ENCODE measurements at regions not wholly inside any gene's neighbourhood (a gene's known extent, or its start where the extent isn't known, plus 50 kb on each side); places are given as distances from the start of the nearest gene placed in this dataset.

DNA sequence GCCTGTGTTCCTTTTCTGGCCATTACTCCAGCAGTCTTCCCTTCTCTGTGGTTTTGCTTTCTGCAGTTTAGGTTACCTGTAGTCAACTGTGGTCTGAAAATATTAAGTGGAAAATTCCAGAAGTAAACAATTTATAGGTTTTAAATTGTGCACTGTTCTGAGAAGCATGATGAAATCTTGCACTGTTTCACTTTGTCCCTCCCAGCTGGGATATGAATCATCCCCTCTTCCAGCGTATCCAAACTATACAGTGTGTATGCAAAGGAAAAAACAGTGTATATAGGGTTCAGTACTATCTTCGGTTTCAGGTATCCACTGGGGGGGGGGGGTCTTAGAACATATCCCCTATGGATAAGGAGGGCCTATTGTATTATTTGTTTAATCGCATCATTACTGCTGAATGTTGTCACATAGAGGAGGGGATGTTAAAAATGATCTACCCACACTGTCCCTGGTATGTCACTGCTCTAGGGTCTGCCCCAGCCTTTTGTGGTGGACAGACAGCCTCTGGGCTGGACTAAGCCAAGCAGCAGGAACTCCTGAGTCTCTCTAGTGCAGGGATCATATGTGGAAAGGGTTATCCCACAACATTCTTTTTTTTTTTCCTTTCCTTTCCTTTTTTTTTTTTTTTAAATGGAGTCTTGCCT is 109.1 kb upstream of the MAX start:
- Mint-ChIP-seq H3K27me3 (peaks cover 7% of the 10 kb centered on the region), H3K4me1 (ENCODE audit: low read depth) (peaks cover 14% of the 10 kb centered on the region), H3K9me3 (ENCODE audit: low read depth) (no peaks in the 10 kb centered on the region), H3K36me3 (ENCODE audit: insufficient read depth) (no peaks in the 10 kb centered on the region), H3K4me3 (ENCODE audit: low read depth) (no peak overlapping the region), H3K27ac (no peak overlapping the region)
- DNase-seq (ENCODE audit: low spot score, unreplicated experiment), result no peak
- TF ChIP-seq CTCF (IDR thresholded peaks at IDR 0.05; ENCODE audit: unreplicated experiment), result no peak

GRCh38 chr14:65213316-65213715 is 111.0 kb upstream of the MAX start:
- DNase-seq (ENCODE audit: low spot score, unreplicated experiment), result no peak
- Mint-ChIP-seq H3K27me3 (peaks cover 15% of the 10 kb centered on the region), H3K36me3 (ENCODE audit: insufficient read depth) (no peaks in the 10 kb centered on the region), H3K9me3 (ENCODE audit: low read depth) (no peaks in the 10 kb centered on the region), H3K4me3 (ENCODE audit: low read depth) (no peak overlapping the region), H3K4me1 (ENCODE audit: low read depth) (peaks cover 14% of the 10 kb centered on the region), H3K27ac (peak overlapping the region; percentile 17)
- no peak for TF ChIP-seq CTCF (IDR thresholded peaks at IDR 0.05; ENCODE audit: unreplicated experiment)

DNA sequence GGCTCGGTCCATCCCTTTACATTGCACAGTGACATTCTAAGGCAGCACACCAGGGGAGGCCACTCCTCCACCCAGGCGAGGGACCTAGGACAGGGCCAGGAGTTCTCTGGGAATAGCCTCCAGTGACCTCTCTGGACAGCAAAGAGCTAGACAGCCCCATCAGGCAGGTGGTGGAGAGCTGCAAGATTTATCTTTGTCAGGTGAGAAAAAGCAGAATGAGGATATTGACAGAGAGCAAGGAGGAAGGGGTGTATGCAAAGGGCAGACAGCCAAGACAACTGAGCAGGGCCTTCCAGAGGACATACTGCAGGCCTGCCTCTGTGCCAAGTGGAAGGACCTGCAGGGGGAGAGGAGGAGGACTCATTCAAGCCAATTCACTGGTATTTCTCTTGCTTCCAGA is 112.4 kb upstream of the MAX start:
- Mint-ChIP-seq H3K27me3 (peaks cover 11% of the 10 kb centered on the region), H3K4me3 (ENCODE audit: low read depth) (no peak overlapping the region), H3K27ac (no peak overlapping the region), H3K4me1 (ENCODE audit: low read depth) (peaks cover 14% of the 10 kb centered on the region), H3K9me3 (ENCODE audit: low read depth) (no peaks in the 10 kb centered on the region), H3K36me3 (ENCODE audit: insufficient read depth) (no peaks in the 10 kb centered on the region)
- no peak for TF ChIP-seq CTCF (IDR thresholded peaks at IDR 0.05; ENCODE audit: unreplicated experiment)
- no peak for DNase-seq (ENCODE audit: low spot score, unreplicated experiment)

- Mint-ChIP-seq H3K4me1 (ENCODE audit: low read depth) (peaks cover 5% of the 10 kb centered on the region), H3K4me3 (ENCODE audit: low read depth) (no peak overlapping the region), H3K9me3 (ENCODE audit: low read depth) (no peaks in the 10 kb centered on the region)
Measured at GRCh38 chr14:65219353-65219752, 117.0 kb upstream of the MAX start.

GRCh38 chr14:65222440-65222858 is 120.1 kb upstream of the MAX start:
- H3K9me3 Mint-ChIP-seq (ENCODE audit: low read depth), result no peaks in the 10 kb centered on the region
- H3K36me3 Mint-ChIP-seq (ENCODE audit: insufficient read depth), result no peaks in the 10 kb centered on the region
- H3K4me1 Mint-ChIP-seq (ENCODE audit: low read depth), result peaks cover 30% of the 10 kb centered on the region
- no peak for DNase-seq (ENCODE audit: low spot score, unreplicated experiment)
- H3K27me3 Mint-ChIP-seq, result peaks cover 14% of the 10 kb centered on the region
- H3K4me3 Mint-ChIP-seq (ENCODE audit: low read depth), result no peak overlapping the region
- peak; percentile 75 for TF ChIP-seq CTCF (IDR thresholded peaks at IDR 0.05; ENCODE audit: unreplicated experiment)
- H3K27ac Mint-ChIP-seq, result no peak overlapping the region

More at GRCh38 chr14:65219353-65219752, 117.0 kb upstream of the MAX start:
- no peak for TF ChIP-seq CTCF (IDR thresholded peaks at IDR 0.05; ENCODE audit: unreplicated experiment)
- no peak for DNase-seq (ENCODE audit: low spot score, unreplicated experiment)
- H3K36me3 Mint-ChIP-seq (ENCODE audit: insufficient read depth), result no peaks in the 10 kb centered on the region
- H3K27me3 Mint-ChIP-seq, result peaks cover 20% of the 10 kb centered on the region
- H3K27ac Mint-ChIP-seq, result no peak overlapping the region

Measured in progenitor cell of endocrine pancreas (in vitro differentiated cells).